ENCODE measurements at regions not wholly inside any gene's neighbourhood (a gene's known extent, or its start where the extent isn't known, plus 50 kb on each side); places are given as distances from the start of the nearest gene placed in this dataset.

DNA sequence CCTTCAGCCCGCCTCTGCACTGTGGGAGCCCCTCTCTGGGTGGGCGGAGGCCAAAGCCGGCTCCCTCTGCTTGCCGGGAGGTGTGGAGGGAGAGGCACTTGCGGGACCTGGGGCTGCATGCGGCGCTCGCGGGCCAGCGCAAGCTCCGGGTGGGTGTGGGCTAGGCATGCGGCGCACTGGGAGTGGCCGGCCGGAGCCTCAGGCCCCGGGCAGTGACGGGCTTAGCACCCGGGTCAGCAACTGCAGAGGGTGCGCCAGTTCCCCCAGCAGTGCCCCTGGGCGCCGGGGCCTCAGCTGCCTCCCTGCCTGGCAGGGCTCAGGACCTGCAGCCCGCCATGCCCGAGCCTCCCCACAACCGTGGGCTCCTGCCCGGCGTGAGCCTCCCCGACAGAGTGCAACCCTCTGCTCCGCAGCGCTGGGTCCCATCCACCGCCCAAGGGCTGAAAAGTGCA lies 98.9 kb upstream of the POU1F1 start:
- TF ChIP-seq, protein P1, sequence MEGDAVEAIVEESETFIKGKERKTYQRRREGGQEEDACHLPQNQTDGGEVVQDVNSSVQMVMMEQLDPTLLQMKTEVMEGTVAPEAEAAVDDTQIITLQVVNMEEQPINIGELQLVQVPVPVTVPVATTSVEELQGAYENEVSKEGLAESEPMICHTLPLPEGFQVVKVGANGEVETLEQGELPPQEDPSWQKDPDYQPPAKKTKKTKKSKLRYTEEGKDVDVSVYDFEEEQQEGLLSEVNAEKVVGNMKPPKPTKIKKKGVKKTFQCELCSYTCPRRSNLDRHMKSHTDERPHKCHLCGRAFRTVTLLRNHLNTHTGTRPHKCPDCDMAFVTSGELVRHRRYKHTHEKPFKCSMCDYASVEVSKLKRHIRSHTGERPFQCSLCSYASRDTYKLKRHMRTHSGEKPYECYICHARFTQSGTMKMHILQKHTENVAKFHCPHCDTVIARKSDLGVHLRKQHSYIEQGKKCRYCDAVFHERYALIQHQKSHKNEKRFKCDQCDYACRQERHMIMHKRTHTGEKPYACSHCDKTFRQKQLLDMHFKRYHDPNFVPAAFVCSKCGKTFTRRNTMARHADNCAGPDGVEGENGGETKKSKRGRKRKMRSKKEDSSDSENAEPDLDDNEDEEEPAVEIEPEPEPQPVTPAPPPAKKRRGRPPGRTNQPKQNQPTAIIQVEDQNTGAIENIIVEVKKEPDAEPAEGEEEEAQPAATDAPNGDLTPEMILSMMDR (IDR thresholded peaks at IDR 0.05 in 4 of 5, conservative IDR thresholded peaks at IDR 0.05 in 1 of 5), result no peak
- no peak for TF ChIP-seq POLR2A (IDR thresholded peaks at IDR 0.05)
- ATAC-seq (no peak), DNase-seq (no peak)
- H3K9me3 ChIP-seq, result no peaks in the 10 kb centered on the region
- H3K27ac ChIP-seq, result no peak overlapping the region
- no peaks in the 10 kb centered on the region for H3K36me3 ChIP-seq
- H3K4me3 ChIP-seq, result no peak overlapping the region
- intact Hi-C loops (cut with DNase I; ENCODE audit: low total_unique reads) (no loop called here), in situ Hi-C loops (cut with MboI; ENCODE audit: low sequenced_read_pairs in 4 of 4) (no loop called here)
- H3K4me1 ChIP-seq, result no peaks in the 10 kb centered on the region
- no peaks in the 10 kb centered on the region for H3K27me3 ChIP-seq

DNA sequence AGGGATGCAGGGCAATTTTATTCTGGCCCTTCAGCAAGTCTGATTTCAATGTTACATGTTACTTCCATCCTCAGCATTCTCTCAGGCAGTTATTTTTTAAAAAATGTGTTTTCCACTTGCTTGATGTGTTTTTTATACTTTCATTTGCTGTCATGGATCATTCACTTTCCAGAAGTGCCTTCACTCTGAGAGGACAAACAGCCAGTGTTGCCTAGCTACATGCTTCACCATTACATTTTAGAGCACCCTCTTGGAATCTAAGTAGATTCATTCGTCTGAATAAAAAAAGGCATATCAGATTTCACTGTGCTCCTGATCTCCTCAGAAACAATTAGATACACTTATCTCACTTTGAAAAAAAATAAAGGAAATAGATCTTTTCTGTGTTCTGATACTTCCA lies 93.6 kb upstream of the POU1F1 start:
- intact Hi-C loops (cut with DNase I; ENCODE audit: low total_unique reads) (no loop called here), in situ Hi-C loops (cut with MboI; ENCODE audit: low sequenced_read_pairs in 4 of 4) (loop anchor here in 3 of 4 donors (25.0 kb wide), 3 partner anchors 617 to 742 kb away; no protein-coding TSS in a partner anchor)
- no peaks in the 10 kb centered on the region for H3K36me3 ChIP-seq
- H3K9me3 ChIP-seq, result no peaks in the 10 kb centered on the region
- TF ChIP-seq POLR2A (IDR thresholded peaks at IDR 0.05), result no peak
- TF ChIP-seq, protein P1 (IDR thresholded peaks at IDR 0.05 in 4 of 5, conservative IDR thresholded peaks at IDR 0.05 in 1 of 5), result no peak
- ATAC-seq (no peak), DNase-seq (no peak)
- H3K4me1 ChIP-seq, result no peaks in the 10 kb centered on the region
- H3K27ac ChIP-seq, result no peak overlapping the region
- no peaks in the 10 kb centered on the region for H3K27me3 ChIP-seq
- no peak overlapping the region for H3K4me3 ChIP-seq

DNA sequence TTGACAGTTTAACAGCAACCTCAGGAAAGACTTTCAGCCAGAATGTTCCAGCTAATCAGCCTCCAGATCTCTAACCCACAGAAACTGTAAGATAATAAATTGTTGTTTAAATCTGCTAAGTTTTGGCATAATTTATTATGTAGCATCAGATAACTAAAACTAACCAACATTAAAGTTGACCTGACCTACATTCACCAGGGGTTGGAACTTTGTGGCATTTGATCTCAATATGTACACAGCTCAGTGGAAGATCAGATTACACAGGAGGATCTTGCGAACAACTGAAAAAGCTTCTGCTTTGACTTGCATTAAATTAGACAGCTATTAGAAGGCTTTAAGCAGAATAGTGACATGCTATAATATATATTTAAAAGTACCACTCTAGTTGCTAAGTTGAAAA lies 91.4 kb upstream of the POU1F1 start:
- Histone ChIP-seq H3K9me3 (no peaks in the 10 kb centered on the region), H3K36me3 (no peaks in the 10 kb centered on the region), H3K27me3 (no peaks in the 10 kb centered on the region), H3K4me1 (no peaks in the 10 kb centered on the region), H3K4me3 (no peak overlapping the region), H3K27ac (no peak overlapping the region)
- no peak for DNase-seq
- in situ Hi-C loops (cut with MboI; ENCODE audit: low sequenced_read_pairs in 4 of 4) (loop anchor here in 3 of 4 donors (25.0 kb wide), 3 partner anchors 620 to 745 kb away; no protein-coding TSS in a partner anchor), intact Hi-C loops (cut with DNase I; ENCODE audit: low total_unique reads) (no loop called here)
- TF ChIP-seq, protein P1 (IDR thresholded peaks at IDR 0.05 in 4 of 5, conservative IDR thresholded peaks at IDR 0.05 in 1 of 5), result no peak
- TF ChIP-seq POLR2A (IDR thresholded peaks at IDR 0.05), result no peak
- no peak for ATAC-seq

DNA sequence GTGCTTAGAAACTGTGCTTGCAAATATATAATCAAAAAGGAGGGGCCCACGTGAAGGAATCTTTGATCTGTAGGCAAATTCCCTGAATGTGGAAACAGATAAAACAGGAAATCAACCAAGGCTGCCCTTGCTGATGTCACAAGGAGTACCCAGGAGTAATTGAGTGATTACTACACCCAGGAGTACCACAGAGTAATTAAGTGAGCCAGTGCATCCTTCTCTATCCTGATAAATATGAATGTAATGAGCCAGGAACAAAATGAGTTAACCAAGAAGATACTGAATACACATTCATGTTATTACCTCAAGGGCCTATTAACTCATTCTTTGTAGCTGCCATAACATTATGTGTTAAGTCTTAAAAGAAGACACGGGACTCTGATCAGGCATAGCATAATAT lies 87.3 kb upstream of the POU1F1 start:
- intact Hi-C loops (cut with DNase I; ENCODE audit: low total_unique reads), result no loop called here
- in situ Hi-C loops (cut with MboI; ENCODE audit: low sequenced_read_pairs in 4 of 4), result loop anchor here in 3 of 4 donors (25.0 kb wide), 3 partner anchors 624 to 749 kb away; no protein-coding TSS in a partner anchor
- no peak for ATAC-seq

More for the DNA sequence above, 87.3 kb upstream of the POU1F1 start:
- no peak for DNase-seq
- H3K4me3 ChIP-seq, result no peak overlapping the region
- no peak overlapping the region for H3K27ac ChIP-seq
- no peaks in the 10 kb centered on the region for H3K27me3 ChIP-seq
- no peaks in the 10 kb centered on the region for H3K36me3 ChIP-seq
- no peaks in the 10 kb centered on the region for H3K9me3 ChIP-seq
- TF ChIP-seq, protein P1 (IDR thresholded peaks at IDR 0.05 in 4 of 5, conservative IDR thresholded peaks at IDR 0.05 in 1 of 5), result no peak
- TF ChIP-seq POLR2A (IDR thresholded peaks at IDR 0.05), result no peak
- H3K4me1 ChIP-seq, result no peaks in the 10 kb centered on the region

Measured in gastrocnemius medialis (tissue), 4 donors.